SK-N-SH (cell line): ENCODE measurements at regions not wholly inside any gene's neighbourhood (a gene's known extent, or its start where the extent isn't known, plus 50 kb on each side); places are given as distances from the start of the nearest gene placed in this dataset.
"Not testable (repeated sequence)": the region's sequence is repeated elsewhere in the genome, so short reads cannot be mapped to it uniquely, and the experiment has no call there.

Experiments used
- CHD2 ChIP-seq: fragments of 150-350 bp; IDR thresholded peaks from 2 replicates; pipeline ENCODE4 v1.6.1; 2018; ENCODE audit warnings: low read length; ENCODE audit not compliant: partially characterized antibody
- CTCF ChIP-seq: fragments of 200-600 bp; sonication (generic); IDR thresholded peaks from 2 replicates; pipeline ENCODE4 v1.6.1; 2017; ENCODE audit warnings: antibody characterized with exemption, mild to moderate bottlenecking, moderate library complexity
- EZH2phosphoT487 ChIP-seq: fragments of 200-600 bp; sonication (generic); IDR thresholded peaks from 2 replicates; pipeline ENCODE4 v1.6.1; 2017; ENCODE audit warnings: low read depth, mixed run types, mild to moderate bottlenecking, antibody characterized with exemption, moderate library complexity, borderline replicate concordance
- FOXM1 ChIP-seq: IDR thresholded peaks from 2 replicates; pipeline ENCODE4 v1.4.0; 2012; ENCODE audit warnings: low read depth, mild to moderate bottlenecking
- JUND ChIP-seq: IDR thresholded peaks from 2 replicates; pipeline ENCODE4 v1.4.0; 2012
- MAX ChIP-seq: IDR thresholded peaks from 2 replicates; pipeline ENCODE4 v1.4.0; 2012; ENCODE audit warnings: low read depth
- NFIC ChIP-seq: IDR thresholded peaks from 2 replicates; pipeline ENCODE4 v1.4.0; 2012; ENCODE audit warnings: borderline replicate concordance
- NRF1 ChIP-seq: IDR thresholded peaks from 2 replicates; pipeline ENCODE4 v1.6.1; 2012; ENCODE audit warnings: low read depth, mild to moderate bottlenecking, low read length
- RCOR1 ChIP-seq: fragments of 150-350 bp; IDR thresholded peaks from 2 replicates; pipeline ENCODE4 v1.6.1; 2017; ENCODE audit warnings: antibody characterized with exemption, low read length
- REST ChIP-seq: IDR thresholded peaks from 2 replicates; pipeline ENCODE4 v1.6.1; 2012; ENCODE audit warnings: mild to moderate bottlenecking, low read depth, low read length, moderate library complexity
- RFX5 ChIP-seq: IDR thresholded peaks from 2 replicates; pipeline ENCODE4 v1.6.1; 2012; ENCODE audit warnings: mild to moderate bottlenecking, improper control_type of control experiment, low read length
- SMC3 ChIP-seq: IDR thresholded peaks from 2 replicates; pipeline ENCODE4 v1.6.1; 2012; ENCODE audit warnings: low read depth, low read length, improper control_type of control experiment
- USF1 ChIP-seq: IDR thresholded peaks from 2 replicates; pipeline ENCODE4 v1.4.0; 2012; ENCODE audit warnings: low read depth, borderline replicate concordance

- not testable (repeated sequence) for TF ChIP-seq SMC3, CTCF, REST, RFX5, JUND, USF1, EZH2phosphoT487, NRF1, FOXM1, RCOR1, CHD2, NFIC, MAX
These were observed 96.9 kb upstream of the WDR1 start for GRCh38 chr4:10213481-10213880.
